Testis (tissue), 2 donors: ENCODE measurements at regions not wholly inside any gene's neighbourhood (a gene's known extent, or its start where the extent isn't known, plus 50 kb on each side); places are given as distances from the start of the nearest gene placed in this dataset.

Source experiments
- CTCF ChIP-seq, 3 experiments: fragments of 450-650 bp in 2 of 3; fragments of 200-600 bp in 1 of 3; sonication (generic) in 1 of 3; IDR thresholded peaks; one replicate each; pipeline ENCODE4 v1.5.1; 2016 to 2019; ENCODE audit warnings: antibody characterized with exemption in 3 of 3, mild to moderate bottlenecking in 2 of 3, moderate library complexity in 1 of 3
- POLR2A ChIP-seq: fragments of 450-650 bp; IDR thresholded peaks from one replicate; pipeline ENCODE4 v1.6.1; 2017; ENCODE audit warnings: antibody characterized with exemption, mild to moderate bottlenecking, moderate library complexity

- TF ChIP-seq POLR2A = no peak
- TF ChIP-seq CTCF (IDR thresholded peaks at IDR 0.05) = no peak
Observed at GRCh38 chr5:162721125-162721524, 653.6 kb downstream of the GABRG2 start.
